Upper lobe of left lung (tissue), 4 donors: ENCODE measurements at regions not wholly inside any gene's neighbourhood (a gene's known extent, or its start where the extent isn't known, plus 50 kb on each side); places are given as distances from the start of the nearest gene placed in this dataset.

Source experiments
- CTCF ChIP-seq, 6 experiments: fragments of 450-650 bp in 4 of 6; fragments of 200-600 bp in 2 of 6; sonication (generic) in 2 of 6; IDR thresholded peaks; one replicate each; pipeline ENCODE4 v1.5.1; 2016 to 2019; ENCODE audit warnings: antibody characterized with exemption in 6 of 6
- EP300 ChIP-seq, 4 donors: sonication (generic); formaldehyde crosslinking; IDR thresholded peaks; one replicate each; pipeline ENCODE4 v1.5.1; 2017; ENCODE audit warnings: antibody characterized with exemption in 4 of 4, control low read depth in 2 of 4
- POLR2A ChIP-seq, 4 donors: fragments of 450-650 bp; IDR thresholded peaks; one replicate each; pipeline ENCODE4 v1.5.1; 2016 to 2017; ENCODE audit warnings: antibody characterized with exemption in 4 of 4, mild to moderate bottlenecking in 2 of 4
- POLR2AphosphoS5 ChIP-seq, 2 donors: sonication (generic); formaldehyde crosslinking; IDR thresholded peaks; one replicate each; pipeline ENCODE4 v1.5.1; 2017; ENCODE audit warnings: antibody characterized with exemption in 2 of 2

- TF ChIP-seq CTCF (IDR thresholded peaks at IDR 0.05) = no peak
- no peak for TF ChIP-seq POLR2A (IDR thresholded peaks at IDR 0.05)
- TF ChIP-seq EP300 (IDR thresholded peaks at IDR 0.05) = no peak
- no peak for TF ChIP-seq POLR2AphosphoS5 (IDR thresholded peaks at IDR 0.05)
Observed at GRCh38 chr16:17831330-17831729, 360.6 kb upstream of the XYLT1 start.
